ENCODE measurements at regions not wholly inside any gene's neighbourhood (a gene's known extent, or its start where the extent isn't known, plus 50 kb on each side); places are given as distances from the start of the nearest gene placed in this dataset.

GRCh38 chr13:46498650-46499049 lies 54.3 kb upstream of the LRCH1 start:
- Histone ChIP-seq H3K27me3 (ENCODE audit: control insufficient read depth in 1 of 2, insufficient read depth in 2 of 2, low read length in 2 of 2) (no peaks in the 10 kb centered on the region), H3K4me3 (replicated peaks in 1 of 3; ENCODE audit: insufficient read depth in 1 of 3, low read depth in 2 of 3, low read length in 3 of 3) (no peak overlapping the region), H3K9ac (ENCODE audit: insufficient read depth, low read depth, low read length) (no peak overlapping the region), H4K20me1 (ENCODE audit: insufficient read depth, low read length) (no peaks in the 10 kb centered on the region), H3K79me2 (ENCODE audit: insufficient read depth, low read length) (no peaks in the 10 kb centered on the region), H3K36me3 (replicated peaks in 1 of 2; ENCODE audit: control insufficient read depth in 1 of 2, insufficient read depth in 2 of 2, low read length in 2 of 2) (no peaks in the 10 kb centered on the region), H2AFZ (ENCODE audit: low read length) (no peak overlapping the region), H3K4me1 (ENCODE audit: insufficient read depth, low read length) (no peaks in the 10 kb centered on the region), H3K9me3 (ENCODE audit: low read length) (no peaks in the 10 kb centered on the region), H3K4me2 (ENCODE audit: low read depth, low read length) (no peak overlapping the region), H3K27ac (ENCODE audit: extremely low read length, insufficient read depth, low read length) (no peak overlapping the region)
- TF ChIP-seq ZNF512 (CRISPR knock-in tag; IDR thresholded peaks at IDR 0.05) (no peak), ZNF18 (CRISPR knock-in tag; IDR thresholded peaks at IDR 0.05; ENCODE audit: insufficient replicate concordance) (no peak), ZBTB4 (CRISPR knock-in tag; IDR thresholded peaks at IDR 0.05; ENCODE audit: borderline replicate concordance) (no peak), ZNF878 (CRISPR knock-in tag; IDR thresholded peaks at IDR 0.05) (no peak), SMAD9 (CRISPR knock-in tag; IDR thresholded peaks at IDR 0.05) (no peak), ZNF788 (CRISPR knock-in tag; IDR thresholded peaks at IDR 0.05; ENCODE audit: borderline replicate concordance) (no peak), CENPBD1 (CRISPR knock-in tag; IDR thresholded peaks at IDR 0.05; ENCODE audit: borderline replicate concordance, low read depth) (no peak)
- DNase-seq (ENCODE audit: low spot score) (no peak), FAIRE-seq (no peak), ATAC-seq (no peak)
- POLR2A ChIA-PET = no interaction called here
- BruUV-seq (replicated peaks) = no TSS peak
- intact Hi-C loops (cut with micrococcal nuclease; ENCODE audit: unreplicated experiment) = no loop called here
- in situ Hi-C loops (cut with HindIII; ENCODE audit: extremely low pct_ligation_motif_present, low pct_unique_long_range_greater_than_20kb) = no loop called here
- CTCF ChIA-PET (ENCODE audit: low intra/inter-chr PET ratio, low total read pairs) = no interaction called here
- whole genome bisulfite sequencing (ENCODE audit: low lambda C conversion rate) = 19% methylated on average over 2 of the region's 3 CpGs

Measured in HepG2 (cell line).